Heart left ventricle (tissue), 13 donors: ENCODE measurements at regions not wholly inside any gene's neighbourhood (a gene's known extent, or its start where the extent isn't known, plus 50 kb on each side); places are given as distances from the start of the nearest gene placed in this dataset.
"Not testable (repeated sequence)": the region's sequence is repeated elsewhere in the genome, so short reads cannot be mapped to it uniquely, and the experiment has no call there.

Experiments used
- CTCF ChIP-seq, 12 donors: fragments of 200-600 bp; sonication (generic) in 4 of 12; IDR thresholded peaks; one replicate each; pipeline versions ENCODE4 v1.5.0 to v1.8.0; 2018 to 2022; ENCODE audit warnings: antibody characterized with exemption in 12 of 12, mild to moderate bottlenecking in 5 of 12
- POLR2A ChIP-seq, 2 donors: fragments of 450-650 bp; IDR thresholded peaks; one replicate each; pipeline ENCODE4 v1.6.1; 2017; ENCODE audit warnings: antibody characterized with exemption in 2 of 2, mild to moderate bottlenecking in 2 of 2, moderate library complexity in 2 of 2
- donor health status: ischemic (EF 13 %, LVEDD 7.1; RV severe dilation, severe dysfunction).
- donor health status: DM: no; HTN: yes; CAD: no.
- donor health status: DM: no; HTN: no; CAD: no.
- donor health status: ischemic (EF 25% LVEDD 6.9; RV normal size, moderate dysfunction).
- donor health status: ischemic (EF 25% LVEDD 5.7; RV mildly dilated, moderate dysfunction).
- donor health status: ischemic (EF 35%, LVEDD 5.7; RV mildly dilated, moderate dysfunction).
- donor health status: nonischemic (EF 11% LVEDD 7.7; RV severe dilation, severe dysfunction).
- donor health status: DM: yes; HTN: yes; CAD: no.
- donor health status: PGD.
- donor health status: ischemic (EF 29% LVEDD 5.4; RV normal size, mild dysfunction).
- donor health status: nonischemic (EF 23%, LVEDD 6.1; RV moderate dilation, normal function).

DNA sequence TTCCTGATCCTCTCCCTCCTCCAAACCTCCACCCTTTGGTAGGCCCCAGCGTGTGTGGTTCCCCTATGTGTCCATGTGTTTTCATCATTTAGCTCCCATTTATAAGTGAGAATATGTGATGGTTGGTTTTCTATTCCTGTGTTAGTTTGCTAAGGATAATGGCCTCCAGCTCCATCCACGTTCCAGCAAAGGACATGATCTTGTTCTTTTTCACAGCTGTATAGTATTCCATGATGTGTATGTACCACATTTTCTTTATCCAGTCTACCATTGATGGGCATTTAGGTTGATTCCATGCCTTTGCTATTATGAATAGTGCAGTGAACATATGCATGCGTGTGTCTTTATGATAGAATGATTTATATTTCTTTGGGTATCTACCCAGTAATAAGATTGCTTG lies 420.7 kb downstream of the MIAT start:
- TF ChIP-seq CTCF, POLR2A (IDR thresholded peaks at IDR 0.05): not testable (repeated sequence)
